ENCODE measurements at regions not wholly inside any gene's neighbourhood (a gene's known extent, or its start where the extent isn't known, plus 50 kb on each side); places are given as distances from the start of the nearest gene placed in this dataset.
"Not testable (repeated sequence)": the region's sequence is repeated elsewhere in the genome, so short reads cannot be mapped to it uniquely, and the experiment has no call there.

DNA sequence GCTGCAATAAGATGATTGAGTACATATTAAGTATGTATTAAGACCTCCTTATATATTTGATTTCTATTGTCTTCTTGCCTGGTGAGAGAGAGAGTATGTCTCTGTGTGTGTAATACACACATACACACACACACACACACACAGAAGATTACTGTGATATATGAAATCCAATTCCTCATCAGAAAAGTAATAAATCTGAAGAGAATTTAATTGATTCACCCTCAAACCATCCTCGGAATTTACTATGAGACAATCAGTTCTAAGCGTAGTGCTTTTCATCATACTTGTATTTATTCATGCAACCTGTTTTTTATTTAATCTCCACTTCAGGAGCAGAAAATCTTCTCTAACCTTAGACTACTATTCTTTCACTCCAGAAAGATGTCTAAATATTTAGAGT is 62.3 kb upstream of the TLL1 start:
- TF ChIP-seq, protein P1, sequence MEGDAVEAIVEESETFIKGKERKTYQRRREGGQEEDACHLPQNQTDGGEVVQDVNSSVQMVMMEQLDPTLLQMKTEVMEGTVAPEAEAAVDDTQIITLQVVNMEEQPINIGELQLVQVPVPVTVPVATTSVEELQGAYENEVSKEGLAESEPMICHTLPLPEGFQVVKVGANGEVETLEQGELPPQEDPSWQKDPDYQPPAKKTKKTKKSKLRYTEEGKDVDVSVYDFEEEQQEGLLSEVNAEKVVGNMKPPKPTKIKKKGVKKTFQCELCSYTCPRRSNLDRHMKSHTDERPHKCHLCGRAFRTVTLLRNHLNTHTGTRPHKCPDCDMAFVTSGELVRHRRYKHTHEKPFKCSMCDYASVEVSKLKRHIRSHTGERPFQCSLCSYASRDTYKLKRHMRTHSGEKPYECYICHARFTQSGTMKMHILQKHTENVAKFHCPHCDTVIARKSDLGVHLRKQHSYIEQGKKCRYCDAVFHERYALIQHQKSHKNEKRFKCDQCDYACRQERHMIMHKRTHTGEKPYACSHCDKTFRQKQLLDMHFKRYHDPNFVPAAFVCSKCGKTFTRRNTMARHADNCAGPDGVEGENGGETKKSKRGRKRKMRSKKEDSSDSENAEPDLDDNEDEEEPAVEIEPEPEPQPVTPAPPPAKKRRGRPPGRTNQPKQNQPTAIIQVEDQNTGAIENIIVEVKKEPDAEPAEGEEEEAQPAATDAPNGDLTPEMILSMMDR (IDR thresholded peaks at IDR 0.05; ENCODE audit: borderline replicate concordance) = no peak
- intact Hi-C loops (cut with micrococcal nuclease) = no loop called here
- H3K36me3 ChIP-seq = no peaks in the 10 kb centered on the region
- no peaks in the 10 kb centered on the region for H3K27me3 ChIP-seq (ENCODE audit: low read depth)
- H3K27ac ChIP-seq (replicated peaks) = no peak overlapping the region
- DNase-seq = no peak
- no peak overlapping the region for H3K4me3 ChIP-seq
- no peaks in the 10 kb centered on the region for H3K4me1 ChIP-seq
- H3K9me3 ChIP-seq (replicated peaks) = no peaks in the 10 kb centered on the region

- Histone ChIP-seq H3K36me3 (no peaks in the 10 kb centered on the region), H3K27ac (replicated peaks) (no peak overlapping the region), H3K9me3 (replicated peaks) (no peaks in the 10 kb centered on the region), H3K4me1 (no peaks in the 10 kb centered on the region), H3K27me3 (ENCODE audit: low read depth) (no peaks in the 10 kb centered on the region), H3K4me3 (no peak overlapping the region)
- intact Hi-C loops (cut with micrococcal nuclease) = no loop called here
- TF ChIP-seq, protein P1 (IDR thresholded peaks at IDR 0.05; ENCODE audit: borderline replicate concordance) = no peak
- no peak for DNase-seq
These were observed 59.4 kb upstream of the TLL1 start for GRCh38 chr4:165813606-165814005.

DNA sequence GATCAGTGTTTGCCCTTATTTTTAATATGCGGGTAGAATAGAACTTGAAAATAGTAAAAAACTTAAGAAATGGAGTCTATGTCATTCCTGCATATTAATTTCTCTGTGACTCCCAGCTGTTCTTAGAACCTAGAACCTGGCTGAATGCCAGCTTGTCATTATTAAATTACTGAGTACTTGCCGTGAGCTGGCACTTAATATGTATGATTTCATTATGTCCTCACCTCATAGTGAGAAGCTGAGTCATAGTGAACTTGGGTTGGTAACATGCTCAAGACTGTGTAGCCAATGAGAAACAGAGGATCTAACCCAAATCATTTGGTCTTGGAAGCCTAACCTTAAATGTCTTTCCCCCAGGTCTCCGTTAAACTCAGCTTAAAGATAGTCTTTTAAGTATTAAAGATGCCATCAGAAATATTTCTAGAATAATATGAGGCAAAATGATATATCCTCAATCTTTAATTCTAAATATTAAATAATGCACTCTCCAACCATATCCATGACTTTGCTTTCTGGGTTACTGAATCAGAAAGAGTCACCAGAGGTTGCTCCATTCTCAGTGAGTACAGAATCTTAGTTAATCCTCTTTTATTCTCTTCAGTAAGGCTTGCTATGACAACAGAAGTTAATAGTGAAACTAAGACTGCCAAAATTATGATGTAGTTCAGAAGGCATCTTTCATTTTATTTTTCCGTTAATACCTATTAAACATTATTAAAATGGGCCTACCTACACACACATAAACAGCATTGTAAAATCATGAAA is 58.6 kb upstream of the TLL1 start:
- H3K4me3 ChIP-seq = no peak overlapping the region
- DNase-seq = no peak
- intact Hi-C loops (cut with micrococcal nuclease) = no loop called here

DNA sequence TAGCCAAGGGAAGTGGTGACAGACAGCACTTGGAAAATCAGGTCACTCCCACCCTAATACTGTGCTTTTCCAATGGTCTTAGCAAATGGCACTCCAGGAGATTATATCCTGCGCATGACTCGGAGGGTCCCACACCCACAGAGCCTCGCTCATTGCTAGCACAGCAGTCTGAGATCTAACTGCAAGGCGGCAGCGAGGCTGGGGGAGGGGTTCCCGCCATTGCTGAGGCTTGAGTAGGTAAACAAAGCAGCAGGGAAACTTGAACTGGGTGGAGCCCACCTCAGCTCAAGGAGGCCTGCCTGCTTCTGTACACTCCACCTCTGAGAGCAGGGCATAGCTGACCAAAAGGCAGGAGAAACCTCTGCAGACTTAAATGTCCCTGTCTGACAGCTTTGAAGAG is 53.9 kb upstream of the TLL1 start:
- H3K27ac ChIP-seq (replicated peaks); H3K4me1 ChIP-seq; H3K27me3 ChIP-seq (ENCODE audit: low read depth); DNase-seq; H3K4me3 ChIP-seq; H3K9me3 ChIP-seq (replicated peaks); intact Hi-C loops (cut with micrococcal nuclease); H3K36me3 ChIP-seq: not testable (repeated sequence)

More for the DNA sequence above, 58.6 kb upstream of the TLL1 start:
- Histone ChIP-seq H3K4me1 (no peaks in the 10 kb centered on the region), H3K36me3 (no peaks in the 10 kb centered on the region), H3K27ac (replicated peaks) (no peak overlapping the region), H3K9me3 (replicated peaks) (no peaks in the 10 kb centered on the region), H3K27me3 (ENCODE audit: low read depth) (no peaks in the 10 kb centered on the region)
- TF ChIP-seq, protein P1 (IDR thresholded peaks at IDR 0.05; ENCODE audit: borderline replicate concordance) = no peak
